ENCODE measurements at regions not wholly inside any gene's neighbourhood (a gene's known extent, or its start where the extent isn't known, plus 50 kb on each side); places are given as distances from the start of the nearest gene placed in this dataset.

- TF ChIP-seq CTCF (IDR thresholded peaks at IDR 0.05; ENCODE audit: insufficient read depth, low read depth, low read length) = no peak
- no peak for TF ChIP-seq EZH2 (IDR thresholded peaks at IDR 0.05; ENCODE audit: insufficient read depth, low read length)
Observed at GRCh38 chr6:74551896-74552295, 654.0 kb downstream of the COL12A1 start.

Measured in astrocyte (in vitro differentiated cells and primary cell).